Activated naive CD4-positive, alpha-beta T cell treated with anti-CD3 and anti-CD28 coated beads, Interleukin-2, amount 50 U/mL, for 24 hours (primary cell): ENCODE measurements at regions not wholly inside any gene's neighbourhood (a gene's known extent, or its start where the extent isn't known, plus 50 kb on each side); places are given as distances from the start of the nearest gene placed in this dataset.

Source experiments
- H3K27ac Mint-ChIP-seq: one replicate; pipeline ENCODE4 v1.8.0; 2021; ENCODE audit warnings: mild to moderate bottlenecking, mixed read lengths
- H3K27me3 Mint-ChIP-seq: one replicate; pipeline ENCODE4 v1.8.0; 2021; ENCODE audit warnings: mixed read lengths
- H3K36me3 Mint-ChIP-seq: one replicate; pipeline ENCODE4 v1.8.0; 2021; ENCODE audit warnings: mixed read lengths
- H3K4me1 Mint-ChIP-seq: one replicate; pipeline ENCODE4 v1.8.0; 2021; ENCODE audit warnings: mixed read lengths
- H3K4me3 Mint-ChIP-seq: one replicate; pipeline ENCODE4 v1.8.0; 2021; ENCODE audit warnings: mild to moderate bottlenecking, mixed read lengths
- H3K9me3 Mint-ChIP-seq: one replicate; pipeline ENCODE4 v1.8.0; 2021; ENCODE audit warnings: mixed read lengths

DNA sequence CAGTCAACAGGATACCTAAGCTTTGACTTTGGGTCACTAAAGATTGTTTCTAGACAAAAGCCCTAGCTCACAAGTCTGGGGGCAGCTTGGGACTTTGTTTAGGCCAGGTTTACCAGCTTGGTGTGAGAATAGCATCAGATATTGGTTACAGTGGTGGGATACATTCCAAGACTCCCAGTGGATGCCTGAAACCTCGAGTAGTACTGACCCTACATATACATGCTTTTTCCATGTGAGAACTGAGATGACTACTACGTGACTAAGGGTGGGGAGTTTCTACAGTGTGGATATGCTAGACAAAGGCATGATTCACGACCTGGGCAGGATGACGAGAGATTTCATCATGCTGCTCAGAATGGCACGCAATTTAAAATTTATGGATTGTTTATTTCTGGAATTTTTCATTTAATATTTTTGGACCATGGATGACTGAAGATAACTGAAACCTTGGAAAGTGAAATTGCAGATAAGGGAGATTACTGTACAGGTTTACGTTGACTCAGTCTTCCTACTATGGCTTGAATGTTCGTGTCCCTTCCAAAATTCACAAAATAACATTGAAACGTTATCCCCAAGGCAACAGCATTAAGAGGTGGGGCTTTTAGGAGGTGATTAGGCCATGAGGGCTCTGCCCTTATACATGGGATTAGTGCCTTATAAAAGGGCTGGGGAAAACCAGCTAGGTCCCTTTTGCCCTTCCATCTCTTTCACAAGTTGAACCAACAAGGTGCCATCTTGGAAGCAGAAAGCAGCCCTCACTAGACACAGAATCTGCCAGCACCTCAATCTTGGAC, 50.2 kb upstream of the CTAGE1 start:
- Mint-ChIP-seq H3K9me3 (peaks cover 12% of the 10 kb centered on the region), H3K27ac (no peak overlapping the region), H3K4me3 (no peak overlapping the region), H3K36me3 (no peaks in the 10 kb centered on the region), H3K27me3 (no peaks in the 10 kb centered on the region), H3K4me1 (no peaks in the 10 kb centered on the region)

DNA sequence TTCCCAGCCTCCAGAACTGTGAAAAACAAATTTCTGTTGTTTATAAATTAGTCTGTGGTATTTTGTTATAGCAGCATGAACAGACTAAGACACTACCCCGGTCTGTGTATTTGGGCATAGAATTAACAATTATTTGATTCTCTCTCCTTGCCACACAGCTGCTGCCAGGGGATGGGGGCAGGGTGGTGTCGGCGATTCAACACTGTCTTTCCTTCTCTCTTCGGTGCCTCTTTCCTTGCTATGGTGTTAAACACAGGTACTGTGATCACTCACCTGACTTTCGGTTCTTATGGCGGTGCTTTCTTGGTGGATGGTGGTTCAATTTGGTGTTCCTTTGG, 50.8 kb upstream of the CTAGE1 start:
- Mint-ChIP-seq H3K9me3 (peaks cover 12% of the 10 kb centered on the region), H3K4me3 (no peak overlapping the region), H3K27ac (no peak overlapping the region), H3K4me1 (no peaks in the 10 kb centered on the region), H3K36me3 (no peaks in the 10 kb centered on the region), H3K27me3 (no peaks in the 10 kb centered on the region)

DNA sequence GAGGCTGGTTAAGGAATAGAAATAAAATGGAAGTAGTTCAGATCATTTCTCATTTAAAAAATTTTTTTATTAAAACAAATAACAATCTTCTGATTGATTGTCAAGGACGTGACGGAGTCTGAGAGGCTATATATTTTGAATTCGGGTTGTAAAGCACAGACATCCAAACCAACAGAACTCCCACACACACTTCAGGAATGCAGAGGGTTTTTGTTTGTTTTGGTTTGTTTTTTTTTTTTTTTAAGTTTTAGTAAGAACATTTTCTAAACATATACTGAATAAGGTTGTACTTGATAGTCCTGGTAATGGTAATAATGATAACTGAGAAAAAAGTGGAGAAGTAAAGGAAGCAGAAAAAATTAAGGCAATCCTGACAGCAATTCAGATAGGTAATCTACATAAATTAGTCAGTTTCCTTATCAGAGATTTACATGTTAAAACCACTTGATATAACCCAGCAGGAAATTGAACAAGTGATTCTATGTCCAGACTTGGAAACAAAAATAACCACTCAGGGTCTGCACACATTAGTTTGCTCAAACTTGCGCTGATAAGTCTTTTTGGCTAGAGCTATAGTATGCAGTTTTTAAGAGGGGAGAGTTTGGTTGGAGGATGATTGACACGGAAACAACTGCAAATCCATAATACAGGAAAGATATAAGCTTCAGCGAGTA, 51.5 kb upstream of the CTAGE1 start:
- Mint-ChIP-seq H3K27ac (no peak overlapping the region), H3K4me1 (no peaks in the 10 kb centered on the region), H3K27me3 (no peaks in the 10 kb centered on the region)

DNA sequence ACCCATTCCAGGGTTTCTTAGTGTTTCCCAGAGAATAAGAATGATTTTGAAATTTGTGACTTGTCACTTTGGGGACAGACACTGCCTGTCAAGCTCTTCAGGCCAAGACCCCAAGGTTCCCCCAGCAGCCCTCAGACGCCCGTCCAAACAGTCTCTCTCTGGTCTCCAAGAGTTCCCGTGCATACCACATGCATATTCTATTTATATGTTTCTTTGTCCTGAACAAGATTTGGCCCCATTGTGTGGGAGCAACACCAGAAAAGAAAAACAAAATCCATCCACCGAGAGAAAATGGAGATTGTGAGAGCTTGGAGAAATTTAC, 52.2 kb upstream of the CTAGE1 start:
- H3K4me1 Mint-ChIP-seq = no peaks in the 10 kb centered on the region
- no peak overlapping the region for H3K27ac Mint-ChIP-seq
- H3K9me3 Mint-ChIP-seq = peaks cover 8% of the 10 kb centered on the region
- H3K36me3 Mint-ChIP-seq = no peaks in the 10 kb centered on the region
- no peaks in the 10 kb centered on the region for H3K27me3 Mint-ChIP-seq
- H3K4me3 Mint-ChIP-seq = no peak overlapping the region

More for the DNA sequence above, 51.5 kb upstream of the CTAGE1 start:
- H3K36me3 Mint-ChIP-seq = no peaks in the 10 kb centered on the region
- peaks cover 12% of the 10 kb centered on the region for H3K9me3 Mint-ChIP-seq
- no peak overlapping the region for H3K4me3 Mint-ChIP-seq

DNA sequence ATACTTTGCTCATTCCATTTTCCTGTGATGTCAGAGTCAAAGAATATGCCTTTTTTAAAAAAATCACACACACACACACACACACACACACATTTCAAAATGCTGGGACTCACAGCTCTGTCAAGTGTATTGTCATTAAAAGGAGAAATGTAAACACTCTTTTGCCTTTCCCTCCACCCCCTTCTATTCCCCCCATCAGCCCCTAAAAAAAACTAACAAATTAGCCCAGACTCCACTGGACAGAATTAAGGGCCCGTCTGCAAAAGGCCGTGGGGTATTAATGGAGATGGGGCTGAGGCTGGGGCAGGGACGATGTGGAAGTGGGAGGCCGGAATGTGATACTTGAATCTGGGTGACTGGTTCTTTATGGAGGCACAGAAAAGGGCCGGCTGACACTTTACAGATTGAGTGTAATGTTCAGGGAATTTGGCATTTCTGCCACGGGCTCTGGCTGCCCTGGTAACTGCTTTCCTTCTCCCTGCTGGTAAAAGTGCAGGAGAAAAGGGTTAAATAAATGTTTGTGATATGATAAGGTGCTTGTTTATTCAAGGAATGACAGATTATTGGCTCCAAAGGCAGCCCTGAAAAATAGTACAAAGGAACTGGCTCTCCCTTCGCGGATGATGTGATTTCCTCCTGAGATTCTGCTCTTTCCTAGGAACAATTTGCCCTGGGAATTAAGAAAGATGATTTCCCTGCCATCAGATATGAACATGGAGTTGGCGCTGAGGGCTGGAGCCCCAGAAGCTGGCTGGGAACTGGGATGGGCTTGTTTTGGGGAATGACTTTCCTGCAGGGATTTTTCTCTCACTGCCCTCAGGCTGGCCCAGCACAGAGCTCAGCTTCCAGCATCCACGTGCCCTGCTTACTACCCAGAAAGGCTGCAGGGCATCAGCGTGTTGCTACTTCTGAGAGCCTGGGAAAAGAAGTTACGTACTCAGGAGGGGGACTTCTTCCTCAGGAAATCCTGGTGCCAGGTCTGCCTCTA, 52.8 kb upstream of the CTAGE1 start:
- H3K27ac Mint-ChIP-seq = no peak overlapping the region
- H3K36me3 Mint-ChIP-seq = no peaks in the 10 kb centered on the region
- H3K4me1 Mint-ChIP-seq = no peaks in the 10 kb centered on the region
- H3K9me3 Mint-ChIP-seq = peaks cover 4% of the 10 kb centered on the region
- no peak overlapping the region for H3K4me3 Mint-ChIP-seq
- no peaks in the 10 kb centered on the region for H3K27me3 Mint-ChIP-seq

DNA sequence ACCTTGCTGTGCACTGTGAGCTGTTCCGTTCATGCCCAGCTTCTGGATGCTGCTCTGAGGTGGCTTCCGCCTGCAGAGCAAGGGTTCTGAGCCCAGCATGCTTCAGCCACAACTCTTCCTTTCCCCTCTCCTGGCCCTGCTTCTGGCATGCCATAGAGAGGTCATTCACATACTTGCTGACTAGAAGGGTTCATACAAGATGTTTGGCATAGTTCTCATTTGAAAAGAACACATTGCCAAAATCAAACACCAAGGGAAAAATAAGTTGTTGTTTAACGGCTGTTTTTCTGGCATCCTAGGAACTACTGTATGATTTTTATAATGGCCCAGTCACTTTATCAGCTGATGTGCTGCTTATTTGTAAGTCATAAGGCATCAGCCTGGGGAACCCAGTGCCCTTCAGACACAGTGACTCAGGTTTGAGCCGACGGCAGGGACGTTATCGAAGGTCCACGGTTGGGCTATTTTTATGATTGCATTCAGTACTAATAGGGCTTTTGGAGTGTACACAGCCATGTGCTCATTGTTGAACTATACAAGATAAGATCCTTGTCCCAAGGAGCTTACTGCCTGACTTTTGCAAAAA, 53.9 kb upstream of the CTAGE1 start:
- Mint-ChIP-seq H3K27ac (no peak overlapping the region), H3K27me3 (no peaks in the 10 kb centered on the region), H3K9me3 (no peaks in the 10 kb centered on the region), H3K36me3 (no peaks in the 10 kb centered on the region), H3K4me1 (no peaks in the 10 kb centered on the region), H3K4me3 (no peak overlapping the region)

DNA sequence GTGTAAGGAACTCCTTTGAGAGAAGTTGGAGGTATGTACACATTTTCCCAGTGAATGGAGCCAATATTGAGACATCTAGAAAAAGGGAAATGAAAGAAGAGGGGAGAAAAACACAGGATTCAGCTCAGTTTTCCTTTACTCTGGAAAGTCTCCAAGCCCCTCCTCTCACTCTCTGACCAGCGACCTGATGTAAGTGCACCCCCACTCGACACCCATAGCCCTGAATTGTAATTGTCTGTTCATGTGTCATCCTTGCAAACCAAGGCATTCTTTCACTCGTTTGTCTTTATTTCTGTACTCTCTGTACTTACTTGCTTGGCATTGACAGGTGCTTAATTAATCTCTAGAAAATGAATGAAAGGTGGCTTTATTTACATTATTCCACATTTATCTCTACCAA, 55.7 kb upstream of the CTAGE1 start:
- Mint-ChIP-seq H3K27ac (no peak overlapping the region), H3K9me3 (no peaks in the 10 kb centered on the region), H3K27me3 (no peaks in the 10 kb centered on the region), H3K4me1 (no peaks in the 10 kb centered on the region), H3K36me3 (no peaks in the 10 kb centered on the region), H3K4me3 (no peak overlapping the region)

DNA sequence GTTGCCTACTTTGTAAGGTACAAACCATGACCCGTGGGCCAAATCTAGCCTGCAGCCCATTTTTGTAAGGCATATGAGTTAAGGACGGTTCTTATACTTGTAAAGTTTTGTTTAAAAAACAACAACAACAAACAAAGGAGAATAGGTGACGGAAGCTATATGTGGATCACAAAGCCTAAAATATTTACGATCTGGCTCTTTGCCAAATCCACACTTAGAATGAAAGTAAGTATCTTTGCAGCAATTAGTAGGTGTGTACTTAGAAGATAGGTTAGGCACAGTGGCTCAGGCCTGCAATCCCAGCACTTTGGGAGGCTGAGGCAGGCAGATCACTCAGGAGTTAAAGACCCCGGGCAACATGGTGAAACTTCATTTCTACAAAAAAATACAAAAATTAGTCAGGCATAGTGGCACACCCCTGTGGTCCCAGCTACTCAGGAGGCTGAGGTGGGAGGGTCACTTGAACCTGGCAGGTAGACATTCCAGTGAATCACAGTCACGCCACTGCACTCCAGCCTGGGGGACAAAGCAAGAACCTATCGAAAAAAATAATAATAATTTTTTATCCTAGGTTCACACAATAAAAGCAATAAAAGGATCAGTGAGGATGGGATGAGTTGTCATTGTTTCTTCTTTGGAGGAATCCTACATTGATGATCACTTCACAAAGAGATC, 57.8 kb upstream of the CTAGE1 start:
- H3K4me1 Mint-ChIP-seq = no peaks in the 10 kb centered on the region
- no peaks in the 10 kb centered on the region for H3K36me3 Mint-ChIP-seq
- no peak overlapping the region for H3K27ac Mint-ChIP-seq
- H3K9me3 Mint-ChIP-seq = no peaks in the 10 kb centered on the region
- H3K27me3 Mint-ChIP-seq = peaks cover 1% of the 10 kb centered on the region
- H3K4me3 Mint-ChIP-seq = no peak overlapping the region

DNA sequence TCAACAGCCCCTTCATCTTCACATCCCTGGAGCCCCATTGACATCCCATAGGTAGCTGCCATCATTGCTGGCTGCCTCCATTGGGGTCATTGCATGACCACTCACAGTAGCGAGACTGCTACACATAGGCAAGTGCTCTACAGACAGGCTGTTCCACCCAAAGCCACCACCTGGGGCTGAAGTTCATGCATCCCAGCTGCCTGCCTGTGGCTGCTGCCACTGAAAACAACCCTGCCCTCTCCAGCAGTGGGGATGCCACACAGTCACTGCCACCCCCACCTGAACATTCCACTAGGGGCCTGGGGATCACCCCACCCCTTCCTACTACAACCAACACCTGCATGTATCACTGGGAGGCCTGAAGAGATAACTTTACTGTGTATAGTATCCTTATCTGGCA, 59.5 kb upstream of the CTAGE1 start:
- no peak overlapping the region for H3K4me3 Mint-ChIP-seq
- no peaks in the 10 kb centered on the region for H3K4me1 Mint-ChIP-seq
- H3K27ac Mint-ChIP-seq = no peak overlapping the region
- no peaks in the 10 kb centered on the region for H3K9me3 Mint-ChIP-seq
- H3K27me3 Mint-ChIP-seq = peaks cover 1% of the 10 kb centered on the region
- no peaks in the 10 kb centered on the region for H3K36me3 Mint-ChIP-seq

DNA sequence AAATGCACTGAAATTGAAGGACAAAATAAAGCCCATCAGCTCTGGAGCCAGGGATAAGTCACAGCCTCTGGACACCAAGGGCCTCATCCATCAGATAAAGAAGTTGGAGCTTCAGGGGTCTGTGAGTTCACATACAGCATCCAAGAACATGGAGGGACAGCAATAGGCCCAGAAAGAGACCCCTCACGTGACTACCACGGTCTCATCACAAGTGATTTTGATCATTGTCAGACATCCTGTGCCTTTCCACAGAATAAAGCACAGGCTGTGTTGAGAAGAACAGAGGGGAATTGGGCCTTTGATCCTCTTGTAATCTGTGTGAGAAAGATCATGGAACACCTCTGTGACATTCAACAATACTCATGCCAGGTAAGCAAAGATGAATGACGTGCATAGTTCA, 65.2 kb upstream of the CTAGE1 start:
- Mint-ChIP-seq H3K4me3 (no peak overlapping the region), H3K27ac (no peak overlapping the region), H3K27me3 (peaks cover 1% of the 10 kb centered on the region), H3K36me3 (no peaks in the 10 kb centered on the region), H3K9me3 (no peaks in the 10 kb centered on the region), H3K4me1 (no peaks in the 10 kb centered on the region)

DNA sequence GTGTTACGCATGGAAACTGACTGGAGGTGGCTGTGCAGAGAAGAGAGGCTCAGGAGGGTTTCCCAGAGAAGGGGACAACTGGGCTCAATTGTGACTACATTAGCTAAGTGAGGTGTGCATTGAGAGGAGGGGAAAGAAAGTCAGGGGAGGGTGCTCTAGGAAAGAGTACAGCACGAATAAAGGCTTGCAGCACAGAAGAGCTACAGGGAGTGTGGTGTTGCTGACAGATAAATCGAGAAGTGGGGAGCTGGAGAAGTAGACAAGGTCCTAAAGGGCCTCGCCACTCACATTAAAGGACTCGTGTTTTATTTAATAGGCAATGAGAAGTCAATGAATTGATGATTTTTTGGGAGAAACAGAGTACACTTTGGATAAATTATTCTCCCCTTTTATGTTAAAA, 65.7 kb upstream of the CTAGE1 start:
- H3K27me3 Mint-ChIP-seq = peaks cover 1% of the 10 kb centered on the region
- H3K36me3 Mint-ChIP-seq = no peaks in the 10 kb centered on the region
- no peak overlapping the region for H3K27ac Mint-ChIP-seq
- H3K4me3 Mint-ChIP-seq = no peak overlapping the region
- H3K9me3 Mint-ChIP-seq = no peaks in the 10 kb centered on the region
- H3K4me1 Mint-ChIP-seq = no peaks in the 10 kb centered on the region

DNA sequence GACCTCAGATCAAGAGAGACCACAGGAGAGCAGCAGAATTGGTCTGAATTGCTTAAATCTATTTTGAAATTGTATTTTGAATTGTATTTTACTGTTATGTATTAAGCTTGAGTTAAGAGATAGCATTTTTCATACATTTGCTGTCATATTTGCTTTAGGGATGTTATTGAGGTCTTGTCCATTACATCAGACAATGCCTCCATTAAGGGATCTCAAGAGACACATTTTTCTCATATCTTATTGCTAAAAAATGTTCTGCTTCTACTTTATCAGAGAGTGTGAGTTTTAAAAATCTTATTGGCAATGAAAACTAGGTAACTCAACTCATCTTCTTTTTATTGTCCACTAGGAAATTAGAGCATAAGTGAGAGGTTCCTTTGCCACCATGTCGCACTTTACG, 66.8 kb upstream of the CTAGE1 start:
- no peaks in the 10 kb centered on the region for H3K36me3 Mint-ChIP-seq
- no peaks in the 10 kb centered on the region for H3K9me3 Mint-ChIP-seq
- no peaks in the 10 kb centered on the region for H3K4me1 Mint-ChIP-seq
- H3K27me3 Mint-ChIP-seq = peaks cover 2% of the 10 kb centered on the region
- no peak overlapping the region for H3K27ac Mint-ChIP-seq
- H3K4me3 Mint-ChIP-seq = no peak overlapping the region

DNA sequence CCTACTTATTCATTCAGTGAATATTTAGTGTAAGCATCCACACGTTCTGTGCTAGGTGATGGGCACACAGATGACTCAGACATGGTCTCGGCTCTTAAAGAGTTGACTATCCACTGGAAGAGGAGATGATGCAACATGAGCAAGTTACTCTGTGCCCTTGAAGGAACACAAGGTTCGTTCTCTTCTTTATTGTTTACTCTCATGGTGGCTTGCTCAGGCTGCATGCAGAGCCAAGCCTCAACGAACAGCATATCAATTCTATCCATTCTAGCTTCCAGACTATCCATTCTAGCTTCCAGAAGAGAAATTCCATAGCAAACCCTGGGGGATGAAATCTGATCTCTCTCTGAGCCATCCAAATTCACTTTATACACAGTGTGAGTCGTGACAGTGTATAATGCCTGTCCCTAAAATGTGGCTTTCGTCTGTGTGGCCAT, 68.1 kb upstream of the CTAGE1 start:
- H3K27ac Mint-ChIP-seq = no peak overlapping the region
- no peaks in the 10 kb centered on the region for H3K9me3 Mint-ChIP-seq
- H3K4me3 Mint-ChIP-seq = no peak overlapping the region
- H3K27me3 Mint-ChIP-seq = peaks cover 3% of the 10 kb centered on the region
- no peaks in the 10 kb centered on the region for H3K36me3 Mint-ChIP-seq
- H3K4me1 Mint-ChIP-seq = no peaks in the 10 kb centered on the region

DNA sequence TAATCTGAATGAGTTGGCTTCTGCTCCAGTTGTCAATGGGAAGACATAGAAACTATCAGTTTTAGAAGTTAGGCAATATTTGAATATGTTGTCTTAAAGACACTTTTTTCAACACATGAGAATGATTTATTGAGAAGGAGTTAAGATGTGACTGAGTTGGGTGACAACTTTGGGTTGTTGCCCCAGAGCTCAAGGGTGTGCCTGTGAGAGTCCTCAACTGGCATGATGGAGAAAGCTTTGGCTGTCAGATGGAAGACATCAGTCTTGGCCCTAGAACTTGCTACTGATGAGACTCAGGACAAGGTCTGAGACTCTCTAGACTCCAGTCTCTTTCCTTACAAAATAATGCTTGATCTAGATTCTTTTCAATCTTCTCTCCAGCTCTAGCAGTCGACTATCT, 69.0 kb upstream of the CTAGE1 start:
- Mint-ChIP-seq H3K4me3 (no peak overlapping the region), H3K36me3 (no peaks in the 10 kb centered on the region), H3K27ac (no peak overlapping the region), H3K9me3 (no peaks in the 10 kb centered on the region), H3K27me3 (peaks cover 3% of the 10 kb centered on the region), H3K4me1 (no peaks in the 10 kb centered on the region)

DNA sequence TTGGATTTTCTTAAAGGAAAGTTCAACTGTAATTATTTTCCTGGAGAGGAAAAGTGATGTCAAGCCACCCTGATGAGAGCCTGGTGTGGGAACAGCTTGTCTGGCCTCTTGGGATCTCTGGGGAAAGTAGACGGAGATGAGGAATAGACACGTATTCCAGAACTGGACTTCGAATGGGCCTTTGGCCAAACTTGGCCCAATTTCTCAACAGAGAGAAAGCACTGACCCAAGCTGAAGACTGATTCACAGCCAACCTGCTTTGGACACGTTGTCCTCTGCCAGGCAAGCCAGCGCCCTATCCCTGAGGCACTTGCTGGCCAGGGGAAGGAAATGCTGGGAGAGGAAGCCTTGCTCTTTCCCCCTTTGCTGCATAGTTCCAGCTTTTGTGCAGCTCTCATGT, 70.8 kb upstream of the CTAGE1 start:
- no peak overlapping the region for H3K27ac Mint-ChIP-seq
- peaks cover 3% of the 10 kb centered on the region for H3K27me3 Mint-ChIP-seq
- no peaks in the 10 kb centered on the region for H3K9me3 Mint-ChIP-seq
- no peak overlapping the region for H3K4me3 Mint-ChIP-seq
- H3K4me1 Mint-ChIP-seq = no peaks in the 10 kb centered on the region
- no peaks in the 10 kb centered on the region for H3K36me3 Mint-ChIP-seq
